Activated naive CD4-positive, alpha-beta T cell (primary cell): ENCODE measurements at regions not wholly inside any gene's neighbourhood (a gene's known extent, or its start where the extent isn't known, plus 50 kb on each side); places are given as distances from the start of the nearest gene placed in this dataset.

ENCODE experiments used
- DNase-seq, 4 experiments: peaks; one replicate each; lab custom pipeline; 2025; lab: John Stamatoyannopoulos, UW

DNA sequence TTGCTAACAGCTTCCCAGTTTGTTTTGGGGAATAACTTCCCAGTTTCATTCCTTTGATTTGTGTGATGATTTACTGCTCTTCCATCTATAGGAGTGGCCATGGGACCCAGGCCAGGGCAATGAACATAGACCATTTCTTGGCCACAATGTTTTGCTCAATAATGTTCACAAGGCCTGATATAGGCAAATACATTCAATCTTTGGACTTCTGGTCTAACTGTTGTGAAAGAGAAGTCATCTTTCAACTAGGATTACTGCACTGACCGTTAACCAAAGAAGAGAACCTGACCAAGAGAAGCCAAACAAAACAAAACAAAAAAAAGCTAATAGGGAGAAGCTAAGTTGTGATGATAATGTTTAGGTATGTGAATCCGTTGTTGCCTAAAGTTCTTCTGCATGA is 221.8 kb upstream of the SUCLG2 start:
- DNase-seq = no peak

- DNase-seq = no peak
Measured at GRCh38 chr3:67875858-67876257, 221.4 kb upstream of the SUCLG2 start.

GRCh38 chr3:67875338-67875737 is 220.9 kb upstream of the SUCLG2 start:
- no peak for DNase-seq

DNA sequence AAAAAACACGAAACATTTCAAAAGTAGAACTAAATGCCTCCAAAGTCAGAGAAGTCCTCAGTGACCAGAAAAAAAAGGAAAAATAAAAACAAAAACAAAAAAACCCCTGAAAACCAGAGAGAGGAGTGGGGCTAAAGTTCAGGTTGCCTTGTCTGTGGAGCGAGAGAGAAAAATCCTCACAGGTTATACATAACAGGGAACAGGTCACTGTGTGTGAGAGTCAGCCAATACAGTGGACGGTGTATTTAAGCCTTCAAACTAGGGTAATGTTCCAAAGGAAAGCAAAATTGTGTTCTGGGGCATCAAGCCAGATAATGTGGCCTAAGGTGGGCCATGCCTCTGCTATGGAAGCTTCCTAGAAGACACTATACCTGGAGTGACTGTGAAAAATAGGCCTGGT is 216.1 kb upstream of the SUCLG2 start:
- DNase-seq = no peak

GRCh38 chr3:67866571-67866970 is 212.2 kb upstream of the SUCLG2 start:
- no peak for DNase-seq

DNA sequence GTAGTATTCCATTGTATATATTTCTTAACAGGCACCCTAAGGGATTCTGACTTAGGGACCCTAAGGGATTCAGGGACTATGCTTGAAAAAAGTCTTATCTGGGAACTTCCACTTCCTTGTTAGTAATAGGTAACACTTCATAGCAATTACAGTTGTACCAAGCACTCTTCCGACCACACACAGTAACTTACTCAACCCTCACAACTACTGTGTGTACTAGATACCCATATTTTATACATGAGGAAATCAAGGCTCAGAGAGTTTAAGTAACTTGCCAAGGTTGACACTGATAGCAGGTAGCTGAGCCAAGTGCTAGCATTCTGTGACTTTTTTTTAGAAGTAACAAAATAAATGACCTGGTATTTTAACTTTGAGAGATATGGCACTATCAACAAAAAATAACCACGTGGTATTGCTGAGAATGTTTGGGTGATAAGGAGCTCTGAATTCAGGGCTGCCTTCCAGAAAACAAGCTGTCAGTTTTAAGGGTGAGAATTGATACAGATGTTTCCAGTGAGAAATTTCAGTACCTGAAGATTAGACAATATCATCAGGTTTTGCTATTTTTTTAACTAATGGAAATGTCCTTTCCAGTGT is 210.3 kb upstream of the SUCLG2 start:
- DNase-seq = no peak

DNA sequence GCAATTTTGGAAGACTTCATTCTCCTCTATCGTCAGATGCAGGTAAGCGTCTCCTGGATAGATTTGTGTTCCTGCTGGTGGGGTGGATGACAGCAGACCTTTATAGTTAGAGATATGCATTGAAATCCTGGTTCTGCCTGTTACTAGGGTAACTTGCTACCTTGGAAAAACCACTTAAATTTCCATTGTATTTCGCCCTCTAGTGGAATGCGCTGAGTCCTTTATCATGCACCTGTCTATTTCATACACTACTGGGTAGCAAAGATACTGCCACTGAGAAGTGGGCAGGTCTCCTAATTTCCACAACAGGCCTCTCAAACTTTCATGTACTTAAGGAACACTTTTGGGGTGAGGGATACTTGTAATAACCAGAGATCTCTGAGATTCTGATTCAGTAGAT is 209.5 kb upstream of the SUCLG2 start:
- no peak for DNase-seq

DNA sequence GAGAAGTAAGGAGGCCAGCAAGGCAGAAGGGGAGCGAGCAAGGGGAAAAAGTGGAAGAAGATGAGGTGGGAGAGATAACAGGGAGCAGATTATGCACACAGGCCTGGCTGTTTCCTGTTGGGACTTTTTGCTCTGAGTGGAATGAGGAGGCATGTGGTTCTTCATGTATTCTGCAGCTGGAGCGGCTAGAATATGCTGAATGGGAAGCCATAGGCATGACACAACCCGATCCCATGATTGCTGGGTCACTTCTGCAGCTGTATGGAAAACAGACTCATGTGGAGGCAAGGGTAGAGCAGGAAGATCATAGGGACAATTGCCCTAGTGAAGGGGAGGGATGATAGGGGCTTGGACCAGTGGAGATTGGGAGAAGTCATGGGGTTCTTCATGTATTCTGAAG is 206.0 kb upstream of the SUCLG2 start:
- no peak for DNase-seq

DNA sequence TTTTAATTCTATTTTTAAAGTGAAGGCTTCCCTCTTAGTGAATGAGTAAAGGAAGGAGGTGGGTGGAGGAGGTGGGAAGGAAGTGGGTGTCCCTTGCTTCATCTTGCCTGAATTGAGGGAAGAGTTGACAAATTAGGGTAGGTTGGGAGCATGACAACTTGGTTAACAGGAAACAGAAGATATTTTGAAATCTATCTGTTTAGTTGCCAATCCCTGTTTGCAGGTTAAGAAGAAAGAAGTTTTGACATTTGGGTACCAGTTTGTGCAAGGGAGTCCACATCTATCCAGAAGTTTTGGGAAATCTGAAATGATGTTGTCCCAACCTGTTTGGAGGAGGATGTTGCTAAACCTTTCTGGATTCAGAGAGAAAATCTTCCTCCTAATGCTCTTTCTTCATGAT is 204.1 kb upstream of the SUCLG2 start:
- no peak for DNase-seq

DNA sequence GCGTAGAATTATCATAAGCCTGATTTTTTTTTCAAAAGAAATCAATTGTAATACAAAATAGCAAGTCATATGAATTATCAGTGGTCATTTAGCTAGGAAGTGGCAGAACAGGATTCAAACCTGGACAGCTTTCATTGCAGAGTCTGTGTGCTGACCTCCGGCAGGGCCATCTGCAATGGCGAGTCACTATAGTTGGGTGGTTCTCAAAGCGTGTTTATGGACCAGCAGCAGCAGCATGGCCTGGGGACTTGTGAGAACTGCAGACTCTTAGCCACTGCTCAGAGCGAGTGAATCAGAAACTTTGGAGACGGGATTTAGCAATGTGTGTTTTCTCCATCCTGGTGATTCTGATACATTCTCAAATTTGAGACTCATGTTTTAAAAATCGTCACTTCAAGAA is 202.3 kb upstream of the SUCLG2 start:
- no peak for DNase-seq

DNA sequence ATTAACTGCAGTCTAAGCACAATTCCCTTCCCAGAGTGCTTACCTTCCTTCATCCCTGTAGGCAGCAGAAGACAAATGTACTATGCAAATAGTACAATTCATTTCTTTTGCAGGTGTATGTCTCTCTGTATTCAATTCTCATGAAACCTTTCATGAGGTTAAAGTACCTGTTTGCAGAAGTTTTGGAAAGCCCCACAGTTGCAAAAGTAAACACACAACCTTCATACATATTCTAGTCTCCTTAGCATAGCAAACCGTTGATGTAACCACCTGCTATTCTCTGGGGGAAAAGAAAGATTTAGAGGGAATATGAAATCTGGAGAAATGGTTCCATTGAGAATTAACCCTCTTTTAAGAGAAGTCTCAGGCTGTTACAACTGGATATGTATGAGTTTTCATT is 200.3 kb upstream of the SUCLG2 start:
- no peak for DNase-seq

- no peak for DNase-seq
Measured at GRCh38 chr3:67853520-67853919, 199.1 kb upstream of the SUCLG2 start.

DNA sequence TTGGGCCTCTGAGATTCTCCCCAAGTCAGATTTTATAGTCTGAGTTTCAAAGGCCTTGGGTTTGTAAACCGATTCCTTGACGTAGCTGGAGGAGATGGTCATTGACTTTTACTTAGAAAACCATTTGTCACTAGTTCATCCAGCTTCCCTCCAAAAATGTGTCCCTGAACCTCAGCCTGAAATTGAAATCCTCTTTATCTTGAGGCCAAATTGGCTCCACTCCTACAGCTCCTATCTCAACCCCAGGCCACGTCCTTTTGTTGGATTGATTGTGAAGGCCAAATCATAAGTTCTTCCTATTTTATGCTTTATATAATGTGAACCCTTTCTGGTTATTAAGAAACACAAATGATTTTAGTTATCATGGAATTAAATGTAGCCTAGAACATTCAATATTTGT is 193.9 kb upstream of the SUCLG2 start:
- DNase-seq = no peak

GRCh38 chr3:67846166-67846565 is 191.8 kb upstream of the SUCLG2 start:
- no peak for DNase-seq

- no peak for DNase-seq
Measured at GRCh38 chr3:67832817-67833216, 178.4 kb upstream of the SUCLG2 start.

DNA sequence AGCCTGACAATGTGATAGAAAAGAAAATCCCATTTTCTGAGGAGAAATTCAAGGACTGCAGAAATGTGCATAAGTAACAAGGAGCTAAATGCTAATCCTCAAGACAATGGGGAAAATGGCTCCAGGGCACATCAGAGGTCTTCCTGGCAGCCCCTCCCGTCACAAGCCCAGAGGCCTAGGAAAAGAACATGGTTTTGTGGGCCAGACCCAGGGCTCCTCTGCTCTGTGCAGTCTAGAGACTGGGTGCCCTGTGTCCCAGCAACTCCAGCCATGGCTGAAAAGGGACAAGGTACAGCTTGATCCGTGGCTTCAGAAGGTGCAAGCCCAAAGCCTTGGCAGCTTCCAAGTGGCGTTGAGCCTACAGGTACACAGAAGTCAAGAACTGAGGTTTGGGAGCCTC is 176.8 kb upstream of the SUCLG2 start:
- no peak for DNase-seq

GRCh38 chr3:67828486-67829010 is 174.1 kb upstream of the SUCLG2 start:
- DNase-seq = no peak

DNA sequence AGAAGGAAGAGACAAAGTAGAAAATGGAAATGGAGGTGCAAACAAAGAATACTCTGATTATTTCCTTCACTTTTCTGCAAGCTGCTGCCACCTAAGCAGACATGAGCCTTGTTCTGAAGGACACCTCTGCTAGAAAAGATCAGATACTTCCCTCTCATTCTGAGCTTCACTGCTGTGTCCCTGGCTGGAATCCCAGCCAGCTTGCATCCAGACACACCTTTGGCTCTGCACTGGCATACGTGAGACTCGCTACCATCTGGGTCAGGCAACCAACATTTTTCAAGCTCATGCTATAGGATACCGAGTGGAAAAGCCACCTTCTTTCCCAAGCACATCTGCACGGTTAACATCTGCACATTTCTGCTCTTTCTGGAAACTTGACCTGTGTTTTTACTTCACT is 166.7 kb upstream of the SUCLG2 start:
- DNase-seq = no peak

GRCh38 chr3:67819447-67819846 is 165.0 kb upstream of the SUCLG2 start:
- DNase-seq = no peak

DNA sequence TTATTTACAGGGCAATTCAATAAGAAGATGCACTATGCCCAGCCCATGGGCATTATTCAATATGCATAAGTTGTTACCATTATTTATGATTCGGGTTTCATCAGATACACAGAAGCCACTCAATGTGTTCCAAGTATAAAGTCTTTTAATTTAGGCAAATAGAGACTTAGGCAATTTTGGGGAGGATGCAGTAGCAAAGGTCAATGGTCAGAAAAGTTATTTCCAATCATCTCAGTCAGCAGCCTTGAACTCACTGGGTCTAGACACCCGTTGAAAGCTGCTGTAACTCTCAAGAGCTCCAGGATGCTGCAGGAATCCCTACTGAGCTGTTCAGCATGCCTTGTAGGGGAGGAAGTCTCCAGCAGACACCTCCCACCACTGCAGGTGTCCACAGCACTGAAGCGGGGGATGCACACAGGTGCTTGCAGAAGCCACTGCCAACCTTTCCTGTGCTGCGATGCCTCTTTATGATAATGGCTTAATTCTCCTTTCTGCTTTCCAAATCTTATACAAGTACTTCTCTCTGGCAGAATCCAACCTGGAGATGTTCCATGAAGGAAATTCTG is 155.0 kb upstream of the SUCLG2 start:
- DNase-seq = no peak

DNA sequence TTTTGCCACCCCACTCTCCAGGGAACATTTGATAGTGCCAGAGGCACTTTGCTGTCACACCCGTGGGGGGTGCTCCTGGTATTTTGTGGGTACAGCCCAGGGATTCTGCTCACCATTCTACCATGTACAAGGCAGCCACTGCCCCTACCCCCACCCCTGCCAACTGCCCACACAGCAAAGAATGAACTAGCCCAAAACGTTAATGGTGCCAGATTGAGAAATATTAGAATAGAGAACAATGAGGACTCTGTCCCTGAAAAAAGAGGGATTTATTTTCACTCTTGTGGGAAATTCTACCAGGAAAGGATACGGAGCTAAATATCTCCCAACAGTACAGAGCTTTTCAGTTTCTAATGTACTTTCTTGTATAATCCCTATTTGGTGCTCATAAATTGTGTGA is 154.5 kb upstream of the SUCLG2 start:
- DNase-seq = no peak

- DNase-seq = no peak
Measured at GRCh38 chr3:67804578-67804977, 150.2 kb upstream of the SUCLG2 start.

- no peak for DNase-seq
Measured at GRCh38 chr3:67804089-67804488, 149.7 kb upstream of the SUCLG2 start.

DNA sequence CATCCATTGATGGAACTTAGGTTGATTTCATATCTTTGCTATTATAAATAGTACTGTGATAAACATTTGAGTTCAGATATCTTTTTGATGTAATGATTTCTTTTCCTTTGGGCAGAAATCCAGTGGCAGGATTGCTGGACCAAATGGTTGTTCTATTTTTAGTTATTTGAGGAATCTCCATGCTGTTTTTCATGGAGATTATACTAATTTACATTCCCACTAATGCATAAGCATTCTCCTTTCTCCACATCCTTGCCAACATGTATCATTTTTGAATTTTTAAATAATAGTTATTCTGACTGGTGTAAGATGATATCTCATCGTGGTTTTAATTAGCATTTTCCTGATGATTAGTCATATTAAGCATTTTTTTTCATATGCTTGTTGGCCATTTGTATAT is 144.0 kb upstream of the SUCLG2 start:
- no peak for DNase-seq
